Glutamatergic neuron (in vitro differentiated cells): ENCODE measurements at regions not wholly inside any gene's neighbourhood (a gene's known extent, or its start where the extent isn't known, plus 50 kb on each side); places are given as distances from the start of the nearest gene placed in this dataset.

Experiments used
- DNase-seq: peaks from one replicate; pipeline ENCODE4 v3.0.0; 2022
- H3K27ac Mint-ChIP-seq: one replicate; pipeline ENCODE4 v1.8.0; 2020; ENCODE audit warnings: mild to moderate bottlenecking, mixed read lengths, inconsistent platforms; ENCODE audit not compliant: unreplicated experiment
- H3K27me3 Mint-ChIP-seq: one replicate; pipeline ENCODE4 v1.8.0; 2020; ENCODE audit warnings: mild to moderate bottlenecking, moderate library complexity, mixed read lengths, inconsistent platforms; ENCODE audit not compliant: unreplicated experiment
- H3K36me3 Mint-ChIP-seq: one replicate; pipeline ENCODE4 v1.8.0; 2020; ENCODE audit warnings: mild to moderate bottlenecking, mixed read lengths, inconsistent platforms; ENCODE audit not compliant: unreplicated experiment
- H3K4me1 Mint-ChIP-seq: one replicate; pipeline ENCODE4 v1.8.0; 2020; ENCODE audit warnings: mild to moderate bottlenecking, low read depth, mixed read lengths, inconsistent platforms; ENCODE audit not compliant: unreplicated experiment
- H3K4me3 Mint-ChIP-seq: one replicate; pipeline ENCODE4 v1.8.0; 2020; ENCODE audit warnings: mild to moderate bottlenecking, mixed read lengths, inconsistent platforms; ENCODE audit not compliant: unreplicated experiment
- H3K9me3 Mint-ChIP-seq: one replicate; pipeline ENCODE4 v1.8.0; 2020; ENCODE audit warnings: mild to moderate bottlenecking, moderate library complexity, mixed read lengths, inconsistent platforms; ENCODE audit not compliant: unreplicated experiment
- TF ChIP-seq, protein P1 (sequence below): fragments of 200-600 bp; sonication (generic); IDR thresholded peaks from one replicate; pipeline ENCODE4 v1.5.0; 2021; ENCODE audit not compliant: partially characterized antibody, unreplicated experiment

DNA sequence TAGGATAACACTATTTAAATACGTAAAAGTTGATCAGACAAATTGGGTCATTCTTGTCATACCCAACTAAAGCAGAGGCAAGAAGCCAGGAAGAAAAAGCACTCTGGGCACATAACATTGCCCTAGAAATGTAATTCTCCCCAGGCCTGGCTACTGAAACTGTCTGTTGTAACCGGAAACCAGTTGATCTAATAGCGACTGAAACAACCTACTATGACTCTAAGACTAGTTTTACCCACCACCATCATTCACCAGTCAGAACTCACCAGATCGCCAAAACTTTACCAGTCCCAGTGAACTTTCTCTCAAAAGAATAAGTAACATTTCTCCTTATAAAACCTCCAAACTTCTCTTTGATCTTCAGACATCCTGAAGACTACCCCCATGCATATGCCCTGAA is 99.3 kb upstream of the WWC1 start:
- Mint-ChIP-seq H3K36me3 (no peaks in the 10 kb centered on the region), H3K4me1 (peaks cover 5% of the 10 kb centered on the region), H3K27me3 (peaks cover 4% of the 10 kb centered on the region), H3K9me3 (peaks cover 2% of the 10 kb centered on the region), H3K27ac (no peak overlapping the region), H3K4me3 (no peak overlapping the region)
- DNase-seq = no peak
- TF ChIP-seq, protein P1, sequence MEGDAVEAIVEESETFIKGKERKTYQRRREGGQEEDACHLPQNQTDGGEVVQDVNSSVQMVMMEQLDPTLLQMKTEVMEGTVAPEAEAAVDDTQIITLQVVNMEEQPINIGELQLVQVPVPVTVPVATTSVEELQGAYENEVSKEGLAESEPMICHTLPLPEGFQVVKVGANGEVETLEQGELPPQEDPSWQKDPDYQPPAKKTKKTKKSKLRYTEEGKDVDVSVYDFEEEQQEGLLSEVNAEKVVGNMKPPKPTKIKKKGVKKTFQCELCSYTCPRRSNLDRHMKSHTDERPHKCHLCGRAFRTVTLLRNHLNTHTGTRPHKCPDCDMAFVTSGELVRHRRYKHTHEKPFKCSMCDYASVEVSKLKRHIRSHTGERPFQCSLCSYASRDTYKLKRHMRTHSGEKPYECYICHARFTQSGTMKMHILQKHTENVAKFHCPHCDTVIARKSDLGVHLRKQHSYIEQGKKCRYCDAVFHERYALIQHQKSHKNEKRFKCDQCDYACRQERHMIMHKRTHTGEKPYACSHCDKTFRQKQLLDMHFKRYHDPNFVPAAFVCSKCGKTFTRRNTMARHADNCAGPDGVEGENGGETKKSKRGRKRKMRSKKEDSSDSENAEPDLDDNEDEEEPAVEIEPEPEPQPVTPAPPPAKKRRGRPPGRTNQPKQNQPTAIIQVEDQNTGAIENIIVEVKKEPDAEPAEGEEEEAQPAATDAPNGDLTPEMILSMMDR = no peak

DNA sequence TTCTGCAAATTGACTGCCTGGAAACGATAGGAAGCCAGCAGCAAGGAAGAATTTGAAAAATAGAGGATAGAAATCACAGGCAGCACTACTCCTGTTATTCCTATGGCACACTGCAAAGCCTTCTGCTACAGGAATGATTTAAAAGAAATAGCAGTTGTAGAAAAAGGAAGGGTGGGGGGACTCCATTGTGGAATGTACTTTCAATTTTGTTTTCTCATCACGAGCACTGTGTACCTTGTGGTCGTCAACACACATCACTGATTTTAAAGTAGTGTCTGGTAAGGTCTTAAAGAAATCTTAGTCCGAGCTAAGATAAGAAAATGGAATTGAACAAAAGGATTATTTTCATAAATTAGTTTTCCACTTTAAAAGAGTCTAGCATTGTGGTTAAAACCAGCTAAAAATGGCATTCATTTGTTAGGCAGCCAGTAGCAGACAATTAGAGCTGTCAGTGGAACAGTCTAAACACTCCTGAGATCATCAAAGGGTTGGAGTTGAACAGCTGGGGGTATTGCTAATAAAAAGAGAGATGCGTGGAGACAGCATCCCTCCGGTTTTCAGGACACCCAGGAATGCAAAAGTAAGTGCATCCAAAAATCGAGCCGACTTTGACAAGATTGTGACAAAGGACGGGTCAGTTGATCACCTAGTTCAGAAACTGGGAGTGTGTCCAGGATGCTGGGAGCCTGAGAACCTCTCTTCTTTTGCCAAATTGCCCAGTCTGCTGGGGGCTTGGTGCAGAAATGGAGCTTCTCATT is 97.8 kb upstream of the WWC1 start:
- Mint-ChIP-seq H3K9me3 (peaks cover 2% of the 10 kb centered on the region), H3K27me3 (peaks cover 4% of the 10 kb centered on the region), H3K4me3 (no peak overlapping the region), H3K36me3 (no peaks in the 10 kb centered on the region), H3K27ac (no peak overlapping the region), H3K4me1 (peaks cover 1% of the 10 kb centered on the region)
- TF ChIP-seq, protein P1 = no peak
- no peak for DNase-seq

DNA sequence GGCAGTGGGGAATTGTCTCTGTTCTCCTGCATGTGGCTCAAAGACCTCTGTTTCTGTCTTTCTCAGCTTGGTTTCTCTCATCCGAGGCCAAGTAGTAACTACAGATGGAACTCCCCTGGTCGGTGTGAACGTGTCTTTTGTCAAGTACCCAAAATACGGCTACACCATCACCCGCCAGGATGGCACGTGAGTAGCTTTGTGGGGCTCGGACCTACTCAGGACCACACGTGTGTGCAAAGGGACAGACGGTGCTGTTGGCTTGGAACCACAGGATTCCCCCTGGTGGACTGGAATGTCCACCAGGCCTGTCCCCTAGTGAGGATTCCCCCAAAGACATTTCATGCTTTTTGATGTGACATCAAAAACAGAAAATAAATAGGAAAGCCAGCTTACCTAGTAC is 96.3 kb upstream of the WWC1 start:
- H3K4me1 Mint-ChIP-seq = peaks cover 1% of the 10 kb centered on the region
- TF ChIP-seq, protein P1 = no peak
- peaks cover 4% of the 10 kb centered on the region for H3K27me3 Mint-ChIP-seq
- H3K9me3 Mint-ChIP-seq = peaks cover 2% of the 10 kb centered on the region
- no peaks in the 10 kb centered on the region for H3K36me3 Mint-ChIP-seq
- no peak overlapping the region for H3K27ac Mint-ChIP-seq
- no peak for DNase-seq
- no peak overlapping the region for H3K4me3 Mint-ChIP-seq

DNA sequence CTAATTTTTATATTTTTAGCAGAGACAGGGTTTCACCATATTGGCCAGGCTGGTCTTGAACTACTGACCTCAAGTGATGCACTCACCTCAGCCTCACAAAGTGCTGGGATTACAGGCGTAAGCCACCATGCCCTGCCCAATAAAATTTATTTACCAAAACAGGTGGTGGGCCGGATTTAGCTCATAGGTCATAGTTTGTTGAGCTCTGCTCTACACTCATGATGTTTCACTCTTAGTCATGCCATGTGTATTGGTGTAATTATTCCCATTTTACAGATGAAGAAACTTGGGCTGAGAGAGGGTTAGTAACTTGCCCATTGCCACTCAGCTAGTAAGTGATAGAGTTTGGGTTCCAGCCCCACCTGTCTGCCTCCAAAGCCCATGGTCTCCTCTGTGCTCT is 93.1 kb upstream of the WWC1 start:
- Mint-ChIP-seq H3K4me3 (no peak overlapping the region), H3K36me3 (no peaks in the 10 kb centered on the region)

DNA sequence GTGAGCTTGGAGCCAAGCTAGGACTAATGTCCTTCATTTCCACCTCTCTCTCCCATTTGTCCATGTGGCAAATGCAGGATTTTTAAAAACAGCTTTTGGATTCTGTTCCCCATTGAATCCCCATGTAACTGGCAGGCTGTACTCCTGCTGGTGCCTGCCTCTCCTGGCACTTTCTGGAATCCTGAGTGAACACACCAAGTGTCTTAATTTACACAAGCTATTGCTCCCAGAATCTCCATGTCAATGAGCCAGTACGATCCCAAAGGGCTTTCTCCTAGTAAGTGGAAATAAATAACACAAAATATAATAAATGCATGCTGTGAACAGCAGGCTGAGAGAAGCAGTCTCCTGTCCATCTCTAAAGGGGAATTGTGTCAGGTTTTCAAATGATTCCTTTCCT is 88.4 kb upstream of the WWC1 start:
- no peak overlapping the region for H3K4me3 Mint-ChIP-seq
- H3K9me3 Mint-ChIP-seq = no peaks in the 10 kb centered on the region
- H3K27ac Mint-ChIP-seq = no peak overlapping the region
- peaks cover 2% of the 10 kb centered on the region for H3K27me3 Mint-ChIP-seq
- H3K36me3 Mint-ChIP-seq = peaks cover 7% of the 10 kb centered on the region
- TF ChIP-seq, protein P1 = no peak
- no peak for DNase-seq
- H3K4me1 Mint-ChIP-seq = no peaks in the 10 kb centered on the region

More for the DNA sequence above, 93.1 kb upstream of the WWC1 start:
- DNase-seq = no peak
- TF ChIP-seq, protein P1 = no peak
- Mint-ChIP-seq H3K27me3 (peaks cover 4% of the 10 kb centered on the region), H3K4me1 (peaks cover 1% of the 10 kb centered on the region), H3K9me3 (no peaks in the 10 kb centered on the region), H3K27ac (no peak overlapping the region)
